Embryonic facial prominence (tissue), 1 donor: ENCODE measurements at regions not wholly inside any gene's neighbourhood (a gene's known extent, or its start where the extent isn't known, plus 50 kb on each side); places are given as distances from the start of the nearest gene placed in this dataset.
A peak's percentile ranks its signal among the peaks of the same experiment; 100 is the strongest.
"Not testable (repeated sequence)": the region's sequence is repeated elsewhere in the genome, so short reads cannot be mapped to it uniquely, and the experiment has no call there.

ENCODE experiments used
- DNase-seq: peaks from one replicate; pipeline ENCODE4 v3.0.0-alpha.2; 2016; ENCODE audit errors: extremely low spot score

GRCh38 chr2:187871506-187871905, 317.3 kb upstream of the TFPI start:
- no peak for DNase-seq

- no peak for DNase-seq
Observed at GRCh38 chr2:187873132-187873531, 318.9 kb upstream of the TFPI start.

GRCh38 chr2:187874786-187875185, 320.6 kb upstream of the TFPI start:
- DNase-seq, result no peak

- DNase-seq, result no peak
Observed at GRCh38 chr2:187875261-187876141, 321.3 kb upstream of the TFPI start.

- no peak for DNase-seq
Observed at GRCh38 chr2:187876554-187876953, 322.3 kb upstream of the TFPI start.

GRCh38 chr2:187877391-187877790, 323.2 kb upstream of the TFPI start:
- DNase-seq, result no peak

GRCh38 chr2:187878112-187878511, 323.9 kb upstream of the TFPI start:
- peak; percentile 11 for DNase-seq

- no peak for DNase-seq
Observed at GRCh38 chr2:187879491-187879890, 325.3 kb upstream of the TFPI start.

- DNase-seq, result no peak
Observed at GRCh38 chr2:187884003-187884402, 329.8 kb upstream of the TFPI start.

- no peak for DNase-seq
Observed at GRCh38 chr2:187890690-187891089, 336.5 kb upstream of the TFPI start.

- DNase-seq, result no peak
Observed at GRCh38 chr2:187900021-187900420, 345.8 kb upstream of the TFPI start.

GRCh38 chr2:187906021-187906420, 351.8 kb upstream of the TFPI start:
- DNase-seq, result no peak

- DNase-seq, result not testable (repeated sequence)
Observed at GRCh38 chr2:187910922-187911321, 356.7 kb upstream of the TFPI start.

GRCh38 chr2:187912950-187913349, 358.7 kb upstream of the TFPI start:
- DNase-seq, result no peak

- no peak for DNase-seq
Observed at GRCh38 chr2:187915810-187916209, 361.6 kb upstream of the TFPI start.

GRCh38 chr2:187916799-187917198, 362.6 kb upstream of the TFPI start:
- DNase-seq, result no peak

GRCh38 chr2:187917535-187917934, 363.3 kb upstream of the TFPI start:
- no peak for DNase-seq

GRCh38 chr2:187918996-187919821, 365.0 kb upstream of the TFPI start:
- DNase-seq, result no peak

- no peak for DNase-seq
Observed at GRCh38 chr2:187920511-187920910, 366.3 kb upstream of the TFPI start.

GRCh38 chr2:187922846-187923245, 368.6 kb upstream of the TFPI start:
- no peak for DNase-seq

- DNase-seq, result no peak
Observed at GRCh38 chr2:187924293-187924692, 367.4 kb upstream of the GULP1 start.

GRCh38 chr2:187934236-187934635, 357.4 kb upstream of the GULP1 start:
- DNase-seq, result no peak

- DNase-seq, result no peak
Observed at GRCh38 chr2:187934692-187935091, 357.0 kb upstream of the GULP1 start.
